Sigmoid colon (tissue), 4 donors: ENCODE measurements at regions not wholly inside any gene's neighbourhood (a gene's known extent, or its start where the extent isn't known, plus 50 kb on each side); places are given as distances from the start of the nearest gene placed in this dataset.

Experiments used
- EP300 ChIP-seq, 4 donors: sonication (generic); formaldehyde crosslinking; IDR thresholded peaks; one replicate each; pipeline ENCODE4 v1.6.1; 2017; ENCODE audit warnings: antibody characterized with exemption in 4 of 4
- POLR2A ChIP-seq, 2 donors: fragments of 450-650 bp; IDR thresholded peaks; one replicate each; pipeline ENCODE4 v1.6.1; 2016; ENCODE audit warnings: antibody characterized with exemption in 2 of 2, mild to moderate bottlenecking in 2 of 2, moderate library complexity in 2 of 2
- POLR2AphosphoS5 ChIP-seq, 4 donors: sonication (generic); formaldehyde crosslinking; IDR thresholded peaks; one replicate each; pipeline ENCODE4 v1.6.1; 2017; ENCODE audit warnings: antibody characterized with exemption in 4 of 4
- TF ChIP-seq, protein P1 (sequence below), 4 experiments: fragments of 450-650 bp in 3 of 4; fragments of 200-600 bp in 1 of 4; IDR thresholded peaks; one replicate each; pipeline ENCODE4 v1.5.1; 2016 to 2019; ENCODE audit warnings: antibody characterized with exemption in 4 of 4, mild to moderate bottlenecking in 3 of 4, moderate library complexity in 2 of 4

GRCh38 chr2:6498841-6499240 is 366.9 kb downstream of the CMPK2 start:
- TF ChIP-seq, protein P1, sequence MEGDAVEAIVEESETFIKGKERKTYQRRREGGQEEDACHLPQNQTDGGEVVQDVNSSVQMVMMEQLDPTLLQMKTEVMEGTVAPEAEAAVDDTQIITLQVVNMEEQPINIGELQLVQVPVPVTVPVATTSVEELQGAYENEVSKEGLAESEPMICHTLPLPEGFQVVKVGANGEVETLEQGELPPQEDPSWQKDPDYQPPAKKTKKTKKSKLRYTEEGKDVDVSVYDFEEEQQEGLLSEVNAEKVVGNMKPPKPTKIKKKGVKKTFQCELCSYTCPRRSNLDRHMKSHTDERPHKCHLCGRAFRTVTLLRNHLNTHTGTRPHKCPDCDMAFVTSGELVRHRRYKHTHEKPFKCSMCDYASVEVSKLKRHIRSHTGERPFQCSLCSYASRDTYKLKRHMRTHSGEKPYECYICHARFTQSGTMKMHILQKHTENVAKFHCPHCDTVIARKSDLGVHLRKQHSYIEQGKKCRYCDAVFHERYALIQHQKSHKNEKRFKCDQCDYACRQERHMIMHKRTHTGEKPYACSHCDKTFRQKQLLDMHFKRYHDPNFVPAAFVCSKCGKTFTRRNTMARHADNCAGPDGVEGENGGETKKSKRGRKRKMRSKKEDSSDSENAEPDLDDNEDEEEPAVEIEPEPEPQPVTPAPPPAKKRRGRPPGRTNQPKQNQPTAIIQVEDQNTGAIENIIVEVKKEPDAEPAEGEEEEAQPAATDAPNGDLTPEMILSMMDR (IDR thresholded peaks at IDR 0.05), result no peak
- no peak for TF ChIP-seq POLR2AphosphoS5 (IDR thresholded peaks at IDR 0.05)
- TF ChIP-seq EP300 (IDR thresholded peaks at IDR 0.05), result no peak
- TF ChIP-seq POLR2A (IDR thresholded peaks at IDR 0.05), result no peak
